ENCODE measurements at regions not wholly inside any gene's neighbourhood (a gene's known extent, or its start where the extent isn't known, plus 50 kb on each side); places are given as distances from the start of the nearest gene placed in this dataset.
"Not testable (repeated sequence)": the region's sequence is repeated elsewhere in the genome, so short reads cannot be mapped to it uniquely, and the experiment has no call there.

DNA sequence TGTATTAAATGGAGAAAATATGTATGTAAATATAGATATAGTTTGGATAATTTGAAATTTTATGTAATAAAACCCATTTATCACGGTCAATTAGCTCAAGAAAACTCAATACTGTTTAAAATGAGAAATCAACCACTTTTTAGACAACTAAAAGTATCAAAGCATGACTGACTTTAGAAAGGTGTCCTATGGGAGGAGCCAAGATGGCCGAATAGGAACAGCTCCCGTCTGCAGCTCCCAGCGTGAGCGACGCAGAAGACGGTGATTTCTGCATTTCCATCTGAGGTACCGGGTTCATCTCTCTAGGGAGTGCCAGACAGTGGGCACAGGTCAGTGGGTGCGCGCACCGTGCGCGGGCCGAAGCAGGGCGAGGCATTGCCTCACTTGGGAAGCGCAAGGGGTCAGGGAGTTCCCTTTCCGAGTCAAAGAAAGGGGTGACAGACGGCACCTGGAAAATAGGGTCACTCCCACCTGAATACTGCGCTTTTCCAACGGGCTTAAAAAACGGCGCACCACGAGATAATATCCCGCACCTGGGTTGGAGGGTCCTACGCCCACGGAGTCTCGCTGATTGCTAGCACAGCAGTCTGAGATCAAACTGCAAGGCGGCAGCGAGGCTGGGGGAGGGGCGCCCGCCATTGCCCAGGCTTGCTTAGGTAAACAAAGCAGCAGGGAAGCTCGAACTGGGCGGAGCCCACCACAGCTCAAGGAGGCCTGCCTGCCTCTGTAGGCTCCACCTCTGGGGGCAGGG is 182.8 kb upstream of the NECTIN3 start:
- TF ChIP-seq, protein P1, sequence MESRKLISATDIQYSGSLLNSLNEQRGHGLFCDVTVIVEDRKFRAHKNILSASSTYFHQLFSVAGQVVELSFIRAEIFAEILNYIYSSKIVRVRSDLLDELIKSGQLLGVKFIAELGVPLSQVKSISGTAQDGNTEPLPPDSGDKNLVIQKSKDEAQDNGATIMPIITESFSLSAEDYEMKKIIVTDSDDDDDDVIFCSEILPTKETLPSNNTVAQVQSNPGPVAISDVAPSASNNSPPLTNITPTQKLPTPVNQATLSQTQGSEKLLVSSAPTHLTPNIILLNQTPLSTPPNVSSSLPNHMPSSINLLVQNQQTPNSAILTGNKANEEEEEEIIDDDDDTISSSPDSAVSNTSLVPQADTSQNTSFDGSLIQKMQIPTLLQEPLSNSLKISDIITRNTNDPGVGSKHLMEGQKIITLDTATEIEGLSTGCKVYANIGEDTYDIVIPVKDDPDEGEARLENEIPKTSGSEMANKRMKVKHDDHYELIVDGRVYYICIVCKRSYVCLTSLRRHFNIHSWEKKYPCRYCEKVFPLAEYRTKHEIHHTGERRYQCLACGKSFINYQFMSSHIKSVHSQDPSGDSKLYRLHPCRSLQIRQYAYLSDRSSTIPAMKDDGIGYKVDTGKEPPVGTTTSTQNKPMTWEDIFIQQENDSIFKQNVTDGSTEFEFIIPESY (IDR thresholded peaks at IDR 0.05): not testable (repeated sequence)
- TF ChIP-seq, protein P2, sequence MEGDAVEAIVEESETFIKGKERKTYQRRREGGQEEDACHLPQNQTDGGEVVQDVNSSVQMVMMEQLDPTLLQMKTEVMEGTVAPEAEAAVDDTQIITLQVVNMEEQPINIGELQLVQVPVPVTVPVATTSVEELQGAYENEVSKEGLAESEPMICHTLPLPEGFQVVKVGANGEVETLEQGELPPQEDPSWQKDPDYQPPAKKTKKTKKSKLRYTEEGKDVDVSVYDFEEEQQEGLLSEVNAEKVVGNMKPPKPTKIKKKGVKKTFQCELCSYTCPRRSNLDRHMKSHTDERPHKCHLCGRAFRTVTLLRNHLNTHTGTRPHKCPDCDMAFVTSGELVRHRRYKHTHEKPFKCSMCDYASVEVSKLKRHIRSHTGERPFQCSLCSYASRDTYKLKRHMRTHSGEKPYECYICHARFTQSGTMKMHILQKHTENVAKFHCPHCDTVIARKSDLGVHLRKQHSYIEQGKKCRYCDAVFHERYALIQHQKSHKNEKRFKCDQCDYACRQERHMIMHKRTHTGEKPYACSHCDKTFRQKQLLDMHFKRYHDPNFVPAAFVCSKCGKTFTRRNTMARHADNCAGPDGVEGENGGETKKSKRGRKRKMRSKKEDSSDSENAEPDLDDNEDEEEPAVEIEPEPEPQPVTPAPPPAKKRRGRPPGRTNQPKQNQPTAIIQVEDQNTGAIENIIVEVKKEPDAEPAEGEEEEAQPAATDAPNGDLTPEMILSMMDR (IDR thresholded peaks at IDR 0.05; ENCODE audit: low read depth, low read length, missing input control): not testable (repeated sequence)
- not testable (repeated sequence) for TF ChIP-seq EGR1 (IDR thresholded peaks at IDR 0.05; ENCODE audit: low read depth in 2 of 2); RXRA (IDR thresholded peaks at IDR 0.05)
- TF ChIP-seq, protein P3, sequence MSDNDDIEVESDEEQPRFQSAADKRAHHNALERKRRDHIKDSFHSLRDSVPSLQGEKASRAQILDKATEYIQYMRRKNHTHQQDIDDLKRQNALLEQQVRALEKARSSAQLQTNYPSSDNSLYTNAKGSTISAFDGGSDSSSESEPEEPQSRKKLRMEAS (IDR thresholded peaks at IDR 0.05): not testable (repeated sequence)
